ENCODE measurements at regions not wholly inside any gene's neighbourhood (a gene's known extent, or its start where the extent isn't known, plus 50 kb on each side); places are given as distances from the start of the nearest gene placed in this dataset.

DNA sequence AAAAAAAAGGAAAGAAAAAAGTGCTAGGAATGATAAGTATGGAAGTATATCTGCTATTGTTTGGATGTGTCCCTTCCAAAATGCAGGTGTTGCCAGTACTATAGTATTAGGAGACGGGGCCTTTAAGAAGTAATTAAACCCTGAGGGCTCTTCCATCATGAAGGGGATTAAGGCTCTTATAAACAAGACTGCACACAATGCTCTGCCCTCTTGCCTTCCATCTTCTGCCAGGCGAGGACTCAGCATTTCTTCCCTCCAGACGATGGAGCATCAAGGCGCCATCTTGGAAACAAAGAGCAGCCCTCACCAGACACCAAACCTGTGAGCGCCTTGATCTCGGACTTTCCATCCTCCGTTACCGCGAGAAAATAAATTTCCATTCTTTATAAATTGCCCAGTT is 120.1 kb upstream of the GPM6A start:
- no peaks in the 10 kb centered on the region for H3K36me3 ChIP-seq (ENCODE audit: insufficient read depth)
- Mint-ChIP-seq H3K36me3 (ENCODE audit: low read depth) (no peaks in the 10 kb centered on the region), H3K27ac (no peak overlapping the region), H3K4me3 (no peak overlapping the region), H3K4me1 (peaks cover 9% of the 10 kb centered on the region), H3K9me3 (no peaks in the 10 kb centered on the region), H3K27me3 (ENCODE audit: insufficient read depth, low read depth, poor library complexity) (peaks cover 3% of the 10 kb centered on the region)
- no peak overlapping the region for H2AFZ ChIP-seq
- no peak overlapping the region for H3K4me2 ChIP-seq
- H3K27ac ChIP-seq (ENCODE audit: low read depth), result no peak overlapping the region
- H3K27me3 ChIP-seq (ENCODE audit: insufficient read depth), result no peaks in the 10 kb centered on the region
- no peaks in the 10 kb centered on the region for H3K79me2 ChIP-seq (replicated peaks; ENCODE audit: insufficient read depth)
- no peak for TF ChIP-seq EZH2phosphoT487 (IDR thresholded peaks at IDR 0.05; ENCODE audit: unreplicated experiment)
- no peak for TF ChIP-seq ZNF462 (CRISPR knock-in tag; IDR thresholded peaks at IDR 0.05)
- no peak for TF ChIP-seq ZNF114 (CRISPR knock-in tag; IDR thresholded peaks at IDR 0.05)
- TF ChIP-seq POLR2AphosphoS5 (IDR thresholded peaks at IDR 0.05; ENCODE audit: low read depth), result no peak
- TF ChIP-seq EZH2 (IDR thresholded peaks at IDR 0.05; ENCODE audit: low read depth, unreplicated experiment), result no peak
- no peak for TF ChIP-seq NANOG (IDR thresholded peaks at IDR 0.05; ENCODE audit: borderline replicate concordance)
- TF ChIP-seq STAT1 (IDR thresholded peaks at IDR 0.05; ENCODE audit: unreplicated experiment), result no peak
- TF ChIP-seq ETS1 (IDR thresholded peaks at IDR 0.05), result no peak
- TF ChIP-seq CREB1 (CRISPR knock-in tag; IDR thresholded peaks at IDR 0.05; ENCODE audit: low read depth), result no peak
- TF ChIP-seq JUNB (IDR thresholded peaks at IDR 0.05; ENCODE audit: unreplicated experiment), result no peak
- TF ChIP-seq ZNF331 (CRISPR knock-in tag; IDR thresholded peaks at IDR 0.05; ENCODE audit: low read depth), result no peak
- TF ChIP-seq, protein P1, sequence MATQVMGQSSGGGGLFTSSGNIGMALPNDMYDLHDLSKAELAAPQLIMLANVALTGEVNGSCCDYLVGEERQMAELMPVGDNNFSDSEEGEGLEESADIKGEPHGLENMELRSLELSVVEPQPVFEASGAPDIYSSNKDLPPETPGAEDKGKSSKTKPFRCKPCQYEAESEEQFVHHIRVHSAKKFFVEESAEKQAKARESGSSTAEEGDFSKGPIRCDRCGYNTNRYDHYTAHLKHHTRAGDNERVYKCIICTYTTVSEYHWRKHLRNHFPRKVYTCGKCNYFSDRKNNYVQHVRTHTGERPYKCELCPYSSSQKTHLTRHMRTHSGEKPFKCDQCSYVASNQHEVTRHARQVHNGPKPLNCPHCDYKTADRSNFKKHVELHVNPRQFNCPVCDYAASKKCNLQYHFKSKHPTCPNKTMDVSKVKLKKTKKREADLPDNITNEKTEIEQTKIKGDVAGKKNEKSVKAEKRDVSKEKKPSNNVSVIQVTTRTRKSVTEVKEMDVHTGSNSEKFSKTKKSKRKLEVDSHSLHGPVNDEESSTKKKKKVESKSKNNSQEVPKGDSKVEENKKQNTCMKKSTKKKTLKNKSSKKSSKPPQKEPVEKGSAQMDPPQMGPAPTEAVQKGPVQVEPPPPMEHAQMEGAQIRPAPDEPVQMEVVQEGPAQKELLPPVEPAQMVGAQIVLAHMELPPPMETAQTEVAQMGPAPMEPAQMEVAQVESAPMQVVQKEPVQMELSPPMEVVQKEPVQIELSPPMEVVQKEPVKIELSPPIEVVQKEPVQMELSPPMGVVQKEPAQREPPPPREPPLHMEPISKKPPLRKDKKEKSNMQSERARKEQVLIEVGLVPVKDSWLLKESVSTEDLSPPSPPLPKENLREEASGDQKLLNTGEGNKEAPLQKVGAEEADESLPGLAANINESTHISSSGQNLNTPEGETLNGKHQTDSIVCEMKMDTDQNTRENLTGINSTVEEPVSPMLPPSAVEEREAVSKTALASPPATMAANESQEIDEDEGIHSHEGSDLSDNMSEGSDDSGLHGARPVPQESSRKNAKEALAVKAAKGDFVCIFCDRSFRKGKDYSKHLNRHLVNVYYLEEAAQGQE (IDR thresholded peaks at IDR 0.05; ENCODE audit: unreplicated experiment), result no peak
- TF ChIP-seq, protein P2, sequence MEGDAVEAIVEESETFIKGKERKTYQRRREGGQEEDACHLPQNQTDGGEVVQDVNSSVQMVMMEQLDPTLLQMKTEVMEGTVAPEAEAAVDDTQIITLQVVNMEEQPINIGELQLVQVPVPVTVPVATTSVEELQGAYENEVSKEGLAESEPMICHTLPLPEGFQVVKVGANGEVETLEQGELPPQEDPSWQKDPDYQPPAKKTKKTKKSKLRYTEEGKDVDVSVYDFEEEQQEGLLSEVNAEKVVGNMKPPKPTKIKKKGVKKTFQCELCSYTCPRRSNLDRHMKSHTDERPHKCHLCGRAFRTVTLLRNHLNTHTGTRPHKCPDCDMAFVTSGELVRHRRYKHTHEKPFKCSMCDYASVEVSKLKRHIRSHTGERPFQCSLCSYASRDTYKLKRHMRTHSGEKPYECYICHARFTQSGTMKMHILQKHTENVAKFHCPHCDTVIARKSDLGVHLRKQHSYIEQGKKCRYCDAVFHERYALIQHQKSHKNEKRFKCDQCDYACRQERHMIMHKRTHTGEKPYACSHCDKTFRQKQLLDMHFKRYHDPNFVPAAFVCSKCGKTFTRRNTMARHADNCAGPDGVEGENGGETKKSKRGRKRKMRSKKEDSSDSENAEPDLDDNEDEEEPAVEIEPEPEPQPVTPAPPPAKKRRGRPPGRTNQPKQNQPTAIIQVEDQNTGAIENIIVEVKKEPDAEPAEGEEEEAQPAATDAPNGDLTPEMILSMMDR (conservative IDR thresholded peaks at IDR 0.05; ENCODE audit: low read depth in 2 of 2), result no peak
- H3K9me2 ChIP-seq (ENCODE audit: insufficient read depth), result no peaks in the 10 kb centered on the region
- H4K20me1 ChIP-seq (replicated peaks; ENCODE audit: insufficient read depth), result no peaks in the 10 kb centered on the region
- DNase-seq (ENCODE audit: low spot score), result no peak
- no peak for ATAC-seq
- no peaks in the 10 kb centered on the region for H3F3A ChIP-seq (replicated peaks; ENCODE audit: low read depth)
- H3K4me3 ChIP-seq, result no peak overlapping the region
- peaks cover 10% of the 10 kb centered on the region; the same call in 1 of the 2 replicates for H3K4me1 ChIP-seq (ENCODE audit: insufficient read depth)
